ENCODE measurements at regions not wholly inside any gene's neighbourhood (a gene's known extent, or its start where the extent isn't known, plus 50 kb on each side); places are given as distances from the start of the nearest gene placed in this dataset.

GRCh38 chr2:47255794-47256193, 79.5 kb upstream of the CALM2 start:
- no peak overlapping the region for H2BK20ac ChIP-seq (ENCODE audit: low read depth, low read length, poor library complexity, severe bottlenecking)
- no peaks in the 10 kb centered on the region for H3K23me2 ChIP-seq (ENCODE audit: insufficient read length, low read depth, low read length, poor library complexity, severe bottlenecking)
- H2BK5ac ChIP-seq (ENCODE audit: insufficient read length, low read length) = no peak overlapping the region
- no peak overlapping the region for H2BK120ac ChIP-seq (ENCODE audit: low read depth, low read length, poor library complexity, severe bottlenecking)
- H2BK12ac ChIP-seq (ENCODE audit: insufficient read length, low read depth, low read length) = no peak overlapping the region
- no peak overlapping the region for H3K27ac ChIP-seq (ENCODE audit: insufficient read length, low read depth, low read length)
- Mint-ChIP-seq H3K9me3 (no peaks in the 10 kb centered on the region), H3K36me3 (ENCODE audit: insufficient read depth in 1 of 3, low read depth in 3 of 3) (no peaks in the 10 kb centered on the region), H3K4me1 (peaks cover 9 to 24% of the 10 kb centered on the region in 2 experiments), H3K27ac (no peak overlapping the region), H3K27me3 (ENCODE audit: low read depth) (peaks cover 2% of the 10 kb centered on the region), H3K4me3 (no peak overlapping the region)
- no peak overlapping the region for H2AK5ac ChIP-seq (ENCODE audit: insufficient read length, low read length)
- no peak overlapping the region for H3K14ac ChIP-seq (ENCODE audit: insufficient read depth, low read length)
- no peak overlapping the region for H3K56ac ChIP-seq (ENCODE audit: insufficient read length, low read depth, low read length)
- no peaks in the 10 kb centered on the region for H3K79me2 ChIP-seq (ENCODE audit: insufficient read depth, low read length)
- H4K5ac ChIP-seq (ENCODE audit: insufficient read length, low read depth, low read length) = no peak overlapping the region
- H3K9ac ChIP-seq (ENCODE audit: extremely low read depth, insufficient read length, low read length) = no peak overlapping the region
- H2BK15ac ChIP-seq (ENCODE audit: low read depth, low read length) = no peak overlapping the region
- no peak for DNase-seq
- H3T11ph ChIP-seq (ENCODE audit: low read length) = no peak overlapping the region
- no peak for TF ChIP-seq CTCF (conservative IDR thresholded peaks at IDR 0.05)
- no peak overlapping the region for H4K91ac ChIP-seq (ENCODE audit: insufficient read length, low read depth, low read length)
- H3K4ac ChIP-seq (ENCODE audit: low read depth, low read length) = no peak overlapping the region
- H2AFZ ChIP-seq (ENCODE audit: low read length) = no peak overlapping the region
- H4K8ac ChIP-seq (replicated peaks; ENCODE audit: insufficient read length, low read depth, low read length) = no peak overlapping the region
- H3K9me3 ChIP-seq (ENCODE audit: control insufficient read depth, low read depth, low read length) = no peaks in the 10 kb centered on the region
- no peaks in the 10 kb centered on the region for H3K4me1 ChIP-seq (ENCODE audit: insufficient read depth, low read length)
- no peaks in the 10 kb centered on the region for H3K27me3 ChIP-seq (ENCODE audit: insufficient read depth, low read length)
- no peaks in the 10 kb centered on the region for H3K79me1 ChIP-seq (ENCODE audit: insufficient read depth, low read depth, low read length, poor library complexity, severe bottlenecking)
- WGBS (ENCODE audit: extremely low coverage, insufficient read length, low lambda C conversion rate) = no CpG with 5 or more reads among the region's 4 CpGs
- no peak overlapping the region for H3K4me2 ChIP-seq (ENCODE audit: insufficient read depth, insufficient read length, low read length)
- no peak overlapping the region for H3K23ac ChIP-seq (ENCODE audit: insufficient read length, low read depth, low read length)
- H3K18ac ChIP-seq (ENCODE audit: insufficient read length, low read depth, low read length) = no peak overlapping the region
- no peaks in the 10 kb centered on the region for H4K20me1 ChIP-seq (ENCODE audit: control insufficient read depth, insufficient read depth, insufficient read length)
